GM08714 (cell line): ENCODE measurements at regions not wholly inside any gene's neighbourhood (a gene's known extent, or its start where the extent isn't known, plus 50 kb on each side); places are given as distances from the start of the nearest gene placed in this dataset.
"Not testable (repeated sequence)": the region's sequence is repeated elsewhere in the genome, so short reads cannot be mapped to it uniquely, and the experiment has no call there.

Experiments used
- H3K4me3 ChIP-seq: fragments of 200-500 bp; sonication (Bioruptor generic); 2 replicates; pipeline ENCODE4 v1.5.1; 2014; ENCODE audit warnings: mild to moderate bottlenecking, low read length, inconsistent platforms
- ZNF274 ChIP-seq: IDR thresholded peaks from 2 replicates; pipeline ENCODE4 v1.6.1; 2012; ENCODE audit warnings: mild to moderate bottlenecking, low read depth, low read length

- H3K4me3 ChIP-seq, result no peak overlapping the region
- no peak for TF ChIP-seq ZNF274
Measured at GRCh38 chr4:57974821-57975220, 864.6 kb upstream of the IGFBP7 start.

- no peak overlapping the region for H3K4me3 ChIP-seq
- TF ChIP-seq ZNF274, result no peak
Measured at GRCh38 chr4:57973819-57974218, 863.6 kb upstream of the IGFBP7 start.

- no peak for TF ChIP-seq ZNF274
- no peak overlapping the region for H3K4me3 ChIP-seq
Measured at GRCh38 chr4:57971261-57971660, 861.1 kb upstream of the IGFBP7 start.

- no peak overlapping the region for H3K4me3 ChIP-seq
- no peak for TF ChIP-seq ZNF274
Measured at GRCh38 chr4:57966987-57967760, 857.0 kb upstream of the IGFBP7 start.

- H3K4me3 ChIP-seq, result not testable (repeated sequence)
Measured at GRCh38 chr4:57965431-57965830, 855.2 kb upstream of the IGFBP7 start.

- no peak for TF ChIP-seq ZNF274
- H3K4me3 ChIP-seq, result no peak overlapping the region
Measured at GRCh38 chr4:57945298-57945697, 835.1 kb upstream of the IGFBP7 start.

- no peak overlapping the region for H3K4me3 ChIP-seq
- TF ChIP-seq ZNF274, result no peak
Measured at GRCh38 chr4:57943682-57944081, 833.5 kb upstream of the IGFBP7 start.

- not testable (repeated sequence) for H3K4me3 ChIP-seq
Measured at GRCh38 chr4:57937326-57937725, 827.1 kb upstream of the IGFBP7 start.

- H3K4me3 ChIP-seq, result no peak overlapping the region
- TF ChIP-seq ZNF274, result no peak
Measured at GRCh38 chr4:57926311-57926710, 816.1 kb upstream of the IGFBP7 start.

- no peak for TF ChIP-seq ZNF274
- no peak overlapping the region for H3K4me3 ChIP-seq
Measured at GRCh38 chr4:57924951-57925350, 814.8 kb upstream of the IGFBP7 start.

- no peak for TF ChIP-seq ZNF274
- no peak overlapping the region for H3K4me3 ChIP-seq
Measured at GRCh38 chr4:57916479-57916878, 806.3 kb upstream of the IGFBP7 start.

GRCh38 chr4:57911203-57911602 is 801.0 kb upstream of the IGFBP7 start:
- TF ChIP-seq ZNF274, result no peak
- no peak overlapping the region for H3K4me3 ChIP-seq

GRCh38 chr4:57910151-57910550 is 800.0 kb upstream of the IGFBP7 start:
- TF ChIP-seq ZNF274, result no peak
- H3K4me3 ChIP-seq, result no peak overlapping the region

GRCh38 chr4:57905965-57906364 is 795.8 kb upstream of the IGFBP7 start:
- no peak overlapping the region for H3K4me3 ChIP-seq
- TF ChIP-seq ZNF274, result no peak

- no peak for TF ChIP-seq ZNF274
- H3K4me3 ChIP-seq, result no peak overlapping the region
Measured at GRCh38 chr4:57877047-57877458, 766.9 kb upstream of the IGFBP7 start.

- no peak overlapping the region for H3K4me3 ChIP-seq
- TF ChIP-seq ZNF274, result no peak
Measured at GRCh38 chr4:57875829-57876392, 765.7 kb upstream of the IGFBP7 start.
